SK-N-SH treated with all-trans-retinoic acid at 6 μM for 48 hours (cell line): ENCODE measurements at regions not wholly inside any gene's neighbourhood (a gene's known extent, or its start where the extent isn't known, plus 50 kb on each side); places are given as distances from the start of the nearest gene placed in this dataset.

Experiments
- ATAC-seq: fragments of 200-7000 bp; cut with Tn5 transposase; 3 replicates; pipeline ENCODE4 v1.9.1; 2020; ENCODE audit warnings: mild to moderate bottlenecking, moderate library complexity
- BACH2 ChIP-seq: fragments of 250-450 bp; sonication (Bioruptor Pico); IDR thresholded peaks from 2 replicates; pipeline ENCODE4 v1.9.0; 2021; ENCODE audit warnings: mild to moderate bottlenecking, borderline replicate concordance
- CSDC2 ChIP-seq: fragments of 250-450 bp; sonication (Bioruptor Pico); IDR thresholded peaks from 2 replicates; pipeline ENCODE4 v1.5.0; 2020; ENCODE audit warnings: mild to moderate bottlenecking, moderate library complexity
- ESRRG ChIP-seq: fragments of 250-450 bp; sonication (Bioruptor Pico); IDR thresholded peaks from 2 replicates; pipeline ENCODE4 v1.6.1; 2021; ENCODE audit warnings: mild to moderate bottlenecking
- GLIS3 ChIP-seq: fragments of 250-450 bp; sonication (Bioruptor Pico); IDR thresholded peaks from 2 replicates; pipeline ENCODE4 v1.5.0; 2020; ENCODE audit warnings: mild to moderate bottlenecking, moderate library complexity
- ISL1 ChIP-seq: fragments of 250-450 bp; sonication (Bioruptor Pico); IDR thresholded peaks from 2 replicates; pipeline ENCODE4 v2.1.2; 2022; ENCODE audit warnings: mild to moderate bottlenecking, moderate library complexity
- OSR1 ChIP-seq: fragments of 250-450 bp; sonication (Bioruptor Pico); IDR thresholded peaks from 2 replicates; pipeline ENCODE4 v1.8.0; 2022; ENCODE audit warnings: moderate library complexity, mild to moderate bottlenecking, inconsistent platforms
- PPARA ChIP-seq: fragments of 250-450 bp; sonication (Bioruptor Pico); IDR thresholded peaks from 2 replicates; pipeline ENCODE4 v1.5.0; 2020; ENCODE audit warnings: mild to moderate bottlenecking, borderline replicate concordance
- RARB ChIP-seq: fragments of 250-450 bp; sonication (Bioruptor Pico); IDR thresholded peaks from 2 replicates; pipeline ENCODE4 v1.8.0; 2021; ENCODE audit warnings: mild to moderate bottlenecking, moderate library complexity
- SNAI2 ChIP-seq: fragments of 250-450 bp; sonication (Bioruptor Pico); IDR thresholded peaks from 2 replicates; pipeline ENCODE4 v1.5.0; 2020; ENCODE audit warnings: mild to moderate bottlenecking, moderate library complexity
- TCF4 ChIP-seq: fragments of 250-450 bp; sonication (Bioruptor Pico); IDR thresholded peaks from 2 replicates; pipeline ENCODE4 v1.8.0; 2021; ENCODE audit warnings: mild to moderate bottlenecking, moderate library complexity, borderline replicate concordance
- TOX ChIP-seq: fragments of 250-450 bp; sonication (Bioruptor Pico); IDR thresholded peaks from 2 replicates; pipeline ENCODE4 v1.8.0; 2021; ENCODE audit warnings: mild to moderate bottlenecking, moderate library complexity, borderline replicate concordance
- ZFP3 ChIP-seq: fragments of 250-450 bp; sonication (Bioruptor Pico); IDR thresholded peaks from 2 replicates; pipeline ENCODE4 v1.5.0; 2020; ENCODE audit warnings: mild to moderate bottlenecking, moderate library complexity
- ZFP30 ChIP-seq: fragments of 450-650 bp; formaldehyde crosslinking; IDR thresholded peaks from 2 replicates; pipeline ENCODE4 v1.5.0; 2022; ENCODE audit warnings: mild to moderate bottlenecking, moderate library complexity
- ZNF565 ChIP-seq: fragments of 450-650 bp; formaldehyde crosslinking; conservative IDR thresholded peaks from 2 replicates; pipeline ENCODE4 v1.5.0; 2020; ENCODE audit warnings: low read depth, mild to moderate bottlenecking, moderate library complexity
- ZNF70 ChIP-seq: fragments of 450-650 bp; formaldehyde crosslinking; IDR thresholded peaks from 2 replicates; pipeline ENCODE4 v1.5.0; 2020; ENCODE audit warnings: mild to moderate bottlenecking, moderate library complexity
- TF ChIP-seq, protein P1 (sequence below): fragments of 250-450 bp; sonication (Bioruptor Pico); IDR thresholded peaks from 2 replicates; pipeline ENCODE4 v1.5.1; 2021; ENCODE audit warnings: mild to moderate bottlenecking, moderate library complexity
- TF ChIP-seq, protein P2 (sequence below): fragments of 250-450 bp; sonication (Bioruptor Pico); IDR thresholded peaks from 2 replicates; pipeline ENCODE4 v1.8.0; 2020; ENCODE audit warnings: mild to moderate bottlenecking, moderate library complexity, borderline replicate concordance
- TF ChIP-seq, protein P3 (sequence below): fragments of 250-450 bp; sonication (Bioruptor Pico); IDR thresholded peaks from 2 replicates; pipeline ENCODE4 v1.5.1; 2020; ENCODE audit warnings: low read depth, mild to moderate bottlenecking, moderate library complexity
- TF ChIP-seq, protein P4 (sequence below): fragments of 250-450 bp; sonication (Bioruptor Pico); IDR thresholded peaks from 2 replicates; pipeline ENCODE4 v1.8.0; 2021; ENCODE audit warnings: low read depth, mild to moderate bottlenecking, moderate library complexity, borderline replicate concordance
- TF ChIP-seq, protein P5 (sequence below): fragments of 250-450 bp; sonication (Bioruptor Pico); IDR thresholded peaks from 2 replicates; pipeline ENCODE4 v1.5.0; 2020; ENCODE audit warnings: mild to moderate bottlenecking, moderate library complexity

DNA sequence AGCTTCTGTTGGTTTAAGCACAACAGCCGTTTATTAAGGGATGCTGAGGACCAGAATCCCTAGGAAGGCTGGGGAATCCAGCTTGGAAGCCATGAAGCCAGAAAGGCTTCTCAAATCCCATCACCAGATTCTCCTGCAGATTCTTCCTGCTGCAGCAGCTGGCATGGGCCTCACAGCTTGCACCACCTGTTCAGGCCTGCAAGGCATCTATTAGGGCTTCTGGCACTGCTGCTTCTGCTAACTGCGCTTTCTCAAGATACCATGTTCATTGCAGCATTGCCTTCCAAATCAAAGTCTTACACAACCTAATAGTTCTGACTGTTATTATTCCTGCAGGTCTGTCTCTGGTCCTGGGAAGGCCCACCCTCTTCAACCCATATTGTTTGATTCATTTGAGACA lies 51.2 kb upstream of the ZNF366 start:
- TF ChIP-seq, protein P1, sequence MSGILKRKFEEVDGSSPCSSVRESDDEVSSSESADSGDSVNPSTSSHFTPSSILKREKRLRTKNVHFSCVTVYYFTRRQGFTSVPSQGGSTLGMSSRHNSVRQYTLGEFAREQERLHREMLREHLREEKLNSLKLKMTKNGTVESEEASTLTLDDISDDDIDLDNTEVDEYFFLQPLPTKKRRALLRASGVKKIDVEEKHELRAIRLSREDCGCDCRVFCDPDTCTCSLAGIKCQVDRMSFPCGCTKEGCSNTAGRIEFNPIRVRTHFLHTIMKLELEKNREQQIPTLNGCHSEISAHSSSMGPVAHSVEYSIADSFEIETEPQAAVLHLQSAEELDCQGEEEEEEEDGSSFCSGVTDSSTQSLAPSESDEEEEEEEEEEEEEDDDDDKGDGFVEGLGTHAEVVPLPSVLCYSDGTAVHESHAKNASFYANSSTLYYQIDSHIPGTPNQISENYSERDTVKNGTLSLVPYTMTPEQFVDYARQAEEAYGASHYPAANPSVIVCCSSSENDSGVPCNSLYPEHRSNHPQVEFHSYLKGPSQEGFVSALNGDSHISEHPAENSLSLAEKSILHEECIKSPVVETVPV (CRISPR knock-in tag): no peak
- TF ChIP-seq ESRRG (no peak), TOX (CRISPR knock-in tag) (no peak), ZFP30 (no peak), ISL1 (CRISPR knock-in tag) (no peak), GLIS3 (CRISPR knock-in tag) (no peak), SNAI2 (CRISPR knock-in tag) (no peak), RARB (no peak), PPARA (CRISPR knock-in tag) (no peak), OSR1 (CRISPR knock-in tag) (no peak), BACH2 (no peak), ZNF70 (no peak), CSDC2 (CRISPR knock-in tag) (no peak), ZNF565 (CRISPR knock-in tag) (no peak)
- TF ChIP-seq, protein P2, sequence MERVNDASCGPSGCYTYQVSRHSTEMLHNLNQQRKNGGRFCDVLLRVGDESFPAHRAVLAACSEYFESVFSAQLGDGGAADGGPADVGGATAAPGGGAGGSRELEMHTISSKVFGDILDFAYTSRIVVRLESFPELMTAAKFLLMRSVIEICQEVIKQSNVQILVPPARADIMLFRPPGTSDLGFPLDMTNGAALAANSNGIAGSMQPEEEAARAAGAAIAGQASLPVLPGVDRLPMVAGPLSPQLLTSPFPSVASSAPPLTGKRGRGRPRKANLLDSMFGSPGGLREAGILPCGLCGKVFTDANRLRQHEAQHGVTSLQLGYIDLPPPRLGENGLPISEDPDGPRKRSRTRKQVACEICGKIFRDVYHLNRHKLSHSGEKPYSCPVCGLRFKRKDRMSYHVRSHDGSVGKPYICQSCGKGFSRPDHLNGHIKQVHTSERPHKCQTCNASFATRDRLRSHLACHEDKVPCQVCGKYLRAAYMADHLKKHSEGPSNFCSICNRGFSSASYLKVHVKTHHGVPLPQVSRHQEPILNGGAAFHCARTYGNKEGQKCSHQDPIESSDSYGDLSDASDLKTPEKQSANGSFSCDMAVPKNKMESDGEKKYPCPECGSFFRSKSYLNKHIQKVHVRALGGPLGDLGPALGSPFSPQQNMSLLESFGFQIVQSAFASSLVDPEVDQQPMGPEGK (CRISPR knock-in tag): no peak
- TF ChIP-seq, protein P3, sequence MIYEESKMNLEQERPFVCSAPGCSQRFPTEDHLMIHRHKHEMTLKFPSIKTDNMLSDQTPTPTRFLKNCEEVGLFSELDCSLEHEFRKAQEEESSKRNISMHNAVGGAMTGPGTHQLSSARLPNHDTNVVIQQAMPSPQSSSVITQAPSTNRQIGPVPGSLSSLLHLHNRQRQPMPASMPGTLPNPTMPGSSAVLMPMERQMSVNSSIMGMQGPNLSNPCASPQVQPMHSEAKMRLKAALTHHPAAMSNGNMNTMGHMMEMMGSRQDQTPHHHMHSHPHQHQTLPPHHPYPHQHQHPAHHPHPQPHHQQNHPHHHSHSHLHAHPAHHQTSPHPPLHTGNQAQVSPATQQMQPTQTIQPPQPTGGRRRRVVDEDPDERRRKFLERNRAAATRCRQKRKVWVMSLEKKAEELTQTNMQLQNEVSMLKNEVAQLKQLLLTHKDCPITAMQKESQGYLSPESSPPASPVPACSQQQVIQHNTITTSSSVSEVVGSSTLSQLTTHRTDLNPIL: no peak
- TF ChIP-seq, protein P4, sequence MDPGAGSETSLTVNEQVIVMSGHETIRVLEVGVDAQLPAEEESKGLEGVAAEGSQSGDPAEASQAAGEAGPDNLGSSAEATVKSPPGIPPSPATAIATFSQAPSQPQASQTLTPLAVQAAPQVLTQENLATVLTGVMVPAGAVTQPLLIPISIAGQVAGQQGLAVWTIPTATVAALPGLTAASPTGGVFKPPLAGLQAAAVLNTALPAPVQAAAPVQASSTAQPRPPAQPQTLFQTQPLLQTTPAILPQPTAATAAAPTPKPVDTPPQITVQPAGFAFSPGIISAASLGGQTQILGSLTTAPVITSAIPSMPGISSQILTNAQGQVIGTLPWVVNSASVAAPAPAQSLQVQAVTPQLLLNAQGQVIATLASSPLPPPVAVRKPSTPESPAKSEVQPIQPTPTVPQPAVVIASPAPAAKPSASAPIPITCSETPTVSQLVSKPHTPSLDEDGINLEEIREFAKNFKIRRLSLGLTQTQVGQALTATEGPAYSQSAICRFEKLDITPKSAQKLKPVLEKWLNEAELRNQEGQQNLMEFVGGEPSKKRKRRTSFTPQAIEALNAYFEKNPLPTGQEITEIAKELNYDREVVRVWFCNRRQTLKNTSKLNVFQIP: no peak
- TF ChIP-seq, protein P5, sequence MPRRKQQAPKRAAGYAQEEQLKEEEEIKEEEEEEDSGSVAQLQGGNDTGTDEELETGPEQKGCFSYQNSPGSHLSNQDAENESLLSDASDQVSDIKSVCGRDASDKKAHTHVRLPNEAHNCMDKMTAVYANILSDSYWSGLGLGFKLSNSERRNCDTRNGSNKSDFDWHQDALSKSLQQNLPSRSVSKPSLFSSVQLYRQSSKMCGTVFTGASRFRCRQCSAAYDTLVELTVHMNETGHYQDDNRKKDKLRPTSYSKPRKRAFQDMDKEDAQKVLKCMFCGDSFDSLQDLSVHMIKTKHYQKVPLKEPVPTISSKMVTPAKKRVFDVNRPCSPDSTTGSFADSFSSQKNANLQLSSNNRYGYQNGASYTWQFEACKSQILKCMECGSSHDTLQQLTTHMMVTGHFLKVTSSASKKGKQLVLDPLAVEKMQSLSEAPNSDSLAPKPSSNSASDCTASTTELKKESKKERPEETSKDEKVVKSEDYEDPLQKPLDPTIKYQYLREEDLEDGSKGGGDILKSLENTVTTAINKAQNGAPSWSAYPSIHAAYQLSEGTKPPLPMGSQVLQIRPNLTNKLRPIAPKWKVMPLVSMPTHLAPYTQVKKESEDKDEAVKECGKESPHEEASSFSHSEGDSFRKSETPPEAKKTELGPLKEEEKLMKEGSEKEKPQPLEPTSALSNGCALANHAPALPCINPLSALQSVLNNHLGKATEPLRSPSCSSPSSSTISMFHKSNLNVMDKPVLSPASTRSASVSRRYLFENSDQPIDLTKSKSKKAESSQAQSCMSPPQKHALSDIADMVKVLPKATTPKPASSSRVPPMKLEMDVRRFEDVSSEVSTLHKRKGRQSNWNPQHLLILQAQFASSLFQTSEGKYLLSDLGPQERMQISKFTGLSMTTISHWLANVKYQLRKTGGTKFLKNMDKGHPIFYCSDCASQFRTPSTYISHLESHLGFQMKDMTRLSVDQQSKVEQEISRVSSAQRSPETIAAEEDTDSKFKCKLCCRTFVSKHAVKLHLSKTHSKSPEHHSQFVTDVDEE (CRISPR knock-in tag): no peak
- no peak for ATAC-seq

DNA sequence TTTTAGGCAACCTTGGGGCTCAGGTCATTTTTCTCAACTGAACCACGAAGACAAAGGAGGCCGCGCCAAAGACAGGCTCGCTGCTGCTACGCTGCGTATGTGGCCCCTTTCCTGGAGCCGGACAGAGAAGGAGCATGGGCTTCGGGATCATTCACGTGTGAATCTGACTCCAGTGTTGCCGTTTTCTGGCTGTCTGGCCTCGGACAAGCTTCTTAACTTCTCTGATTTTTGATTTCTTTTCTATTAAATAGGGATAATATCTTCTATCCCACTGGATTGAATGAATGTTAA lies 50.8 kb upstream of the ZNF366 start:
- ATAC-seq: no peak
- TF ChIP-seq PPARA (CRISPR knock-in tag): no peak
- no peak for TF ChIP-seq ZFP3
- TF ChIP-seq BACH2: no peak
- no peak for TF ChIP-seq GLIS3 (CRISPR knock-in tag)
- TF ChIP-seq, protein P5 (CRISPR knock-in tag): no peak
- no peak for TF ChIP-seq TOX (CRISPR knock-in tag)
- no peak for TF ChIP-seq ZNF565 (CRISPR knock-in tag)
- no peak for TF ChIP-seq TCF4 (CRISPR knock-in tag)
- TF ChIP-seq CSDC2 (CRISPR knock-in tag): no peak
- TF ChIP-seq, protein P4: no peak
- TF ChIP-seq, protein P2 (CRISPR knock-in tag): no peak
- no peak for TF ChIP-seq ZNF70
- TF ChIP-seq, all 23 proteins: peak for 0
